ENCODE measurements at regions not wholly inside any gene's neighbourhood (a gene's known extent, or its start where the extent isn't known, plus 50 kb on each side); places are given as distances from the start of the nearest gene placed in this dataset.

- TF ChIP-seq CTCF (IDR thresholded peaks at IDR 0.05) (no peak), POLR2A (IDR thresholded peaks at IDR 0.05) (no peak), EP300 (IDR thresholded peaks at IDR 0.05; ENCODE audit: low read depth) (no peak), POLR2AphosphoS5 (IDR thresholded peaks at IDR 0.05) (no peak)
Observed at GRCh38 chr12:23043646-23044045, 418.7 kb downstream of the ETNK1 start.
